IMR-90 (cell line): ENCODE measurements at regions not wholly inside any gene's neighbourhood (a gene's known extent, or its start where the extent isn't known, plus 50 kb on each side); places are given as distances from the start of the nearest gene placed in this dataset.

Experiments
- ATAC-seq: fragments of 200-7000 bp; cut with Tn5 transposase; 2 replicates; pipeline ENCODE4 v1.9.1; 2020; ENCODE audit warnings: low read depth, mild to moderate bottlenecking, moderate library complexity
- BruUV-seq: library from RNA; stranded (reverse); fragments of 400-500 nt; replicated peaks from 2 replicates; lab custom pipeline; 2021; lab: Mats Ljungman, UMichigan
- CTCF ChIA-PET: fragments of 300-600 bp; formaldehyde crosslinking; extraction: SDS; loops from one replicate; lab custom pipeline; 2021; ENCODE audit warnings: antibody characterized with exemption; lab: Yijun Ruan, JAX
- POLR2A ChIA-PET: fragments of 300-600 bp; sonication (Branson Sonifier 250); formaldehyde crosslinking; loops from one replicate; lab custom pipeline; 2022; ENCODE audit warnings: antibody characterized with exemption; ENCODE audit not compliant: unreplicated experiment; lab: Charles Lee
- DNase-seq: peaks from one replicate; pipeline ENCODE4 v3.0.0; 2013
- H2AFZ ChIP-seq: replicated peaks from 2 replicates; pipeline ENCODE3; 2013; ENCODE audit warnings: low read length, mild to moderate bottlenecking; ENCODE audit not compliant: poor library complexity
- H2AK5ac ChIP-seq: 2 replicates; pipeline ENCODE4 v1.6.1; 2013; ENCODE audit warnings: low read depth, low read length, inconsistent platforms
- H2AK9ac ChIP-seq: replicated peaks from 2 replicates; pipeline ENCODE3; 2013; ENCODE audit warnings: mild to moderate bottlenecking, low read depth, low read length, moderate library complexity; ENCODE audit not compliant: poor library complexity
- H2BK120ac ChIP-seq: 2 replicates; pipeline ENCODE4 v1.6.1; 2013; ENCODE audit warnings: low read depth, low read length, inconsistent platforms
- H2BK15ac ChIP-seq: 3 replicates; pipeline ENCODE4 v1.6.1; 2013; ENCODE audit warnings: low read depth, low read length, inconsistent platforms
- H2BK20ac ChIP-seq: 2 replicates; pipeline ENCODE4 v1.6.1; 2013; ENCODE audit warnings: low read depth, mild to moderate bottlenecking, inconsistent platforms, low read length, moderate library complexity
- H2BK5ac ChIP-seq: 2 replicates; pipeline ENCODE4 v1.6.1; 2013; ENCODE audit warnings: mild to moderate bottlenecking, low read depth, low read length, inconsistent platforms; ENCODE audit not compliant: poor library complexity, severe bottlenecking
- H3K14ac ChIP-seq: replicated peaks from 2 replicates; pipeline ENCODE4 v1.6.1; 2013; ENCODE audit warnings: low read depth, low read length, inconsistent platforms
- H3K18ac ChIP-seq: 2 replicates; pipeline ENCODE4 v1.6.1; 2013; ENCODE audit warnings: low read depth, low read length, control low read depth
- H3K23ac ChIP-seq: 2 replicates; pipeline ENCODE4 v1.6.1; 2013; ENCODE audit warnings: low read depth, low read length, inconsistent platforms
- H3K27ac ChIP-seq: 2 replicates; pipeline ENCODE4 v1.5.1; 2013; ENCODE audit warnings: mild to moderate bottlenecking, control low read depth, low read length; ENCODE audit not compliant: insufficient read depth
- H3K27me3 ChIP-seq: 2 replicates; pipeline ENCODE4 v1.6.1; 2013; ENCODE audit warnings: low read length; ENCODE audit not compliant: control insufficient read depth, insufficient read depth
- H3K36me3 ChIP-seq: 2 replicates; pipeline ENCODE4 v1.6.1; 2013; ENCODE audit warnings: low read length, mixed read lengths; ENCODE audit not compliant: control insufficient read depth, insufficient read depth
- H3K4ac ChIP-seq: 2 replicates; pipeline ENCODE4 v1.6.1; 2013; ENCODE audit warnings: low read depth, low read length, inconsistent platforms
- H3K4me1 ChIP-seq: 2 replicates; pipeline ENCODE4 v1.6.1; 2013; ENCODE audit warnings: low read length, mixed read lengths; ENCODE audit not compliant: control insufficient read depth, insufficient read depth
- H3K4me2 ChIP-seq: 2 replicates; pipeline ENCODE4 v1.6.1; 2013; ENCODE audit warnings: low read depth, mild to moderate bottlenecking, control low read depth, low read length, moderate library complexity
- H3K4me3 ChIP-seq: 2 replicates; pipeline ENCODE4 v1.5.1; 2013; ENCODE audit warnings: low read depth, mild to moderate bottlenecking, control low read depth, low read length, moderate library complexity; ENCODE audit not compliant: insufficient read depth
- H3K56ac ChIP-seq: 2 replicates; pipeline ENCODE4 v1.6.1; 2013; ENCODE audit warnings: low read length, inconsistent platforms; ENCODE audit not compliant: insufficient read depth; ENCODE audit errors: extremely low read depth
- H3K79me1 ChIP-seq, 2 experiments: 2 replicates each; pipeline ENCODE4 v1.6.1; 2013; ENCODE audit warnings: low read length in 2 of 2, inconsistent platforms in 1 of 2, low read depth in 1 of 2
- H3K9ac ChIP-seq: 2 replicates; pipeline ENCODE4 v1.6.1; 2013; ENCODE audit warnings: low read depth, low read length, control low read depth
- H3K9me1 ChIP-seq: 2 replicates; pipeline ENCODE4 v1.6.1; 2013; ENCODE audit warnings: low read length, inconsistent platforms; ENCODE audit not compliant: insufficient read depth
- H3K9me3 ChIP-seq: 2 replicates; pipeline ENCODE4 v1.6.1; 2013; ENCODE audit warnings: low read length; ENCODE audit not compliant: control insufficient read depth, insufficient read depth
- H4K20me1 ChIP-seq: 2 replicates; pipeline ENCODE4 v1.6.1; 2013; ENCODE audit warnings: low read length, inconsistent platforms; ENCODE audit not compliant: insufficient read depth
- H4K5ac ChIP-seq: 2 replicates; pipeline ENCODE4 v1.6.1; 2013; ENCODE audit warnings: mild to moderate bottlenecking, low read depth, low read length, control low read depth
- H4K8ac ChIP-seq, 2 experiments: 2 replicates each; pipeline ENCODE4 v1.6.1; 2013; ENCODE audit warnings: low read depth in 2 of 2, low read length in 2 of 2, control low read depth in 1 of 2, inconsistent platforms in 1 of 2
- H4K91ac ChIP-seq: 2 replicates; pipeline ENCODE4 v1.6.1; 2013; ENCODE audit warnings: low read depth, low read length, inconsistent platforms; ENCODE audit not compliant: insufficient read depth
- BHLHE40 ChIP-seq: fragments of 150-350 bp; IDR thresholded peaks from 2 replicates; pipeline ENCODE4 v1.6.1; 2016; ENCODE audit warnings: mild to moderate bottlenecking, low read depth, low read length
- CEBPB ChIP-seq: IDR thresholded peaks from 2 replicates; pipeline ENCODE4 v1.6.1; 2012; ENCODE audit warnings: low read depth, low read length, improper control_type of control experiment
- CHD1 ChIP-seq: IDR thresholded peaks from 2 replicates; pipeline ENCODE4 v1.6.1; 2012; ENCODE audit warnings: low read depth, low read length, improper control_type of control experiment
- FOS ChIP-seq: fragments of 150-350 bp; IDR thresholded peaks from 2 replicates; pipeline ENCODE4 v1.6.1; 2016; ENCODE audit warnings: low read depth, low read length
- MAFK ChIP-seq: IDR thresholded peaks from 2 replicates; pipeline ENCODE4 v1.6.1; 2012; ENCODE audit warnings: low read depth, low read length, improper control_type of control experiment
- MAZ ChIP-seq: IDR thresholded peaks from 2 replicates; pipeline ENCODE4 v1.6.1; 2012; ENCODE audit warnings: low read depth, mild to moderate bottlenecking, low read length, improper control_type of control experiment, moderate library complexity, borderline replicate concordance
- MXI1 ChIP-seq: IDR thresholded peaks from 2 replicates; pipeline ENCODE4 v1.6.1; 2012; ENCODE audit warnings: low read depth, mild to moderate bottlenecking, low read length, moderate library complexity, borderline replicate concordance
- NFE2L2 ChIP-seq: fragments of 150-350 bp; IDR thresholded peaks from 2 replicates; pipeline ENCODE4 v1.6.1; 2016; ENCODE audit warnings: low read depth, mild to moderate bottlenecking, low read length
- POLR2A ChIP-seq: IDR thresholded peaks from 2 replicates; pipeline ENCODE4 v1.6.1; 2012; ENCODE audit warnings: mild to moderate bottlenecking, low read depth, low read length
- RAD21 ChIP-seq: IDR thresholded peaks from 2 replicates; pipeline ENCODE4 v1.6.1; 2012; ENCODE audit warnings: low read length, improper control_type of control experiment
- RCOR1 ChIP-seq: IDR thresholded peaks from 2 replicates; pipeline ENCODE4 v1.6.1; 2012; ENCODE audit warnings: mild to moderate bottlenecking, low read length, improper control_type of control experiment; ENCODE audit not compliant: insufficient replicate concordance
- RFX5 ChIP-seq: IDR thresholded peaks from 2 replicates; pipeline ENCODE4 v1.8.0; 2012; ENCODE audit warnings: low read depth, mild to moderate bottlenecking, low read length, moderate library complexity
- SMC3 ChIP-seq: fragments of 150-350 bp; IDR thresholded peaks from 2 replicates; pipeline ENCODE4 v1.6.1; 2016; ENCODE audit warnings: low read depth, mild to moderate bottlenecking, antibody characterized with exemption, low read length, moderate library complexity
- WGBS, 2 experiments: methylation state at CpG; one replicate each; pipeline versions ENCODE4 v1.1.5 to v1.1.7; 2013; ENCODE audit warnings: missing lambda C conversion rate in 2 of 2; ENCODE audit not compliant: insufficient read length in 1 of 2; ENCODE audit errors: extremely low coverage in 2 of 2; 5-methylcytosine and 5-hydroxymethylcytosine counted together
- dilution Hi-C: fragments of 300-500 bp; cut with HindIII; formaldehyde crosslinking; loops from one replicate; pipeline ENCODE4 v1.14.3; 2018; ENCODE audit warnings: low sequenced_read_pairs; ENCODE audit not compliant: unreplicated experiment
- in situ Hi-C: fragments of 300-500 bp; cut with MboI; formaldehyde crosslinking; loops from 3 replicates; pipeline ENCODE4 v1.14.3; 2019; ENCODE audit warnings: low sequenced_read_pairs, inconsistent platforms, mixed read lengths
- intact Hi-C: fragments of 100-400 bp; cut with micrococcal nuclease; formaldehyde crosslinking; loops from 2 replicates; pipeline ENCODE4 v1.10.0; 2022
- TF ChIP-seq, protein P1 (sequence below): conservative IDR thresholded peaks from 2 replicates; pipeline ENCODE4 v1.5.1; 2012; ENCODE audit warnings: mild to moderate bottlenecking, low read depth, low read length, improper control_type of control experiment
- TF ChIP-seq, protein P2 (sequence below): fragments of 150-350 bp; IDR thresholded peaks from 2 replicates; pipeline ENCODE4 v1.6.1; 2017; ENCODE audit warnings: mild to moderate bottlenecking, antibody characterized with exemption, low read length, low read depth
- TF ChIP-seq, protein P3 (sequence below): fragments of 150-350 bp; IDR thresholded peaks from 2 replicates; pipeline ENCODE4 v1.6.1; 2016; ENCODE audit warnings: low read depth, mild to moderate bottlenecking, low read length, moderate library complexity, borderline replicate concordance

DNA sequence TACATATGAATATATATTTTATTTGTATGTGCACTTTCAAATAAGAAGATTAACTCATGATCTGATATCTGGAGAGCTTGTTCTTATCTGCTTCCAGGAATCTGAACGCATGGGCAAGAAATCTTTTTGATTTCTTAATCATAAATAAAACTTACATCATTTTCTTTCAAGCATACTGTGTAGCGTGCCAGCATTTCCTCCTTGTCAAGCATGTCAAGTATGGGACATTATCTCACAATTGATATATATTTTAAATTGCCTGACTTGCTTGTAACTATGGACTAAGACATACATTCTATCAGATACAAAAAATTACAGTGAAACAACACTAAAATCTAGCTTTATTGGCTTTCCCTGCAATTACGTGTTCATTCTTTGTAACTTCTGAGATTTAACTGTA, 1128.2 kb downstream of the PLA2G4A start:
- POLR2A ChIA-PET: no interaction called here
- Histone ChIP-seq H3K9ac (no peak overlapping the region), H3K9me3 (peaks cover 3% of the 10 kb centered on the region; the same call in 1 of the 2 replicates), H3K4me3 (no peak overlapping the region), H3K9me1 (no peaks in the 10 kb centered on the region), H2AK5ac (no peak overlapping the region), H4K8ac (no peak overlapping the region), H4K5ac (no peak overlapping the region), H3K23ac (no peak overlapping the region), H3K56ac (no peak overlapping the region), H2AFZ (no peak overlapping the region), H3K14ac (no peak overlapping the region), H2BK20ac (no peak overlapping the region), H2BK5ac (no peak overlapping the region), H3K36me3 (no peaks in the 10 kb centered on the region), H3K27ac (no peak overlapping the region), H3K79me1 (no peaks in the 10 kb centered on the region), H4K91ac (no peak overlapping the region), H4K20me1 (no peaks in the 10 kb centered on the region), H3K4me1 (no peaks in the 10 kb centered on the region), H2BK15ac (no peak overlapping the region), H3K18ac (no peak overlapping the region), H2BK120ac (no peak overlapping the region), H3K4me2 (no peak overlapping the region), H2AK9ac (no peak overlapping the region), H3K27me3 (no peaks in the 10 kb centered on the region), H3K4ac (no peak overlapping the region)
- TF ChIP-seq SMC3: no peak
- no peak for TF ChIP-seq MAFK
- no peak for TF ChIP-seq RCOR1
- no peak for TF ChIP-seq MAZ
- TF ChIP-seq CEBPB: no peak
- TF ChIP-seq, protein P1, sequence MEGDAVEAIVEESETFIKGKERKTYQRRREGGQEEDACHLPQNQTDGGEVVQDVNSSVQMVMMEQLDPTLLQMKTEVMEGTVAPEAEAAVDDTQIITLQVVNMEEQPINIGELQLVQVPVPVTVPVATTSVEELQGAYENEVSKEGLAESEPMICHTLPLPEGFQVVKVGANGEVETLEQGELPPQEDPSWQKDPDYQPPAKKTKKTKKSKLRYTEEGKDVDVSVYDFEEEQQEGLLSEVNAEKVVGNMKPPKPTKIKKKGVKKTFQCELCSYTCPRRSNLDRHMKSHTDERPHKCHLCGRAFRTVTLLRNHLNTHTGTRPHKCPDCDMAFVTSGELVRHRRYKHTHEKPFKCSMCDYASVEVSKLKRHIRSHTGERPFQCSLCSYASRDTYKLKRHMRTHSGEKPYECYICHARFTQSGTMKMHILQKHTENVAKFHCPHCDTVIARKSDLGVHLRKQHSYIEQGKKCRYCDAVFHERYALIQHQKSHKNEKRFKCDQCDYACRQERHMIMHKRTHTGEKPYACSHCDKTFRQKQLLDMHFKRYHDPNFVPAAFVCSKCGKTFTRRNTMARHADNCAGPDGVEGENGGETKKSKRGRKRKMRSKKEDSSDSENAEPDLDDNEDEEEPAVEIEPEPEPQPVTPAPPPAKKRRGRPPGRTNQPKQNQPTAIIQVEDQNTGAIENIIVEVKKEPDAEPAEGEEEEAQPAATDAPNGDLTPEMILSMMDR: no peak
- TF ChIP-seq MXI1: no peak
- no peak for TF ChIP-seq FOS
- no peak for TF ChIP-seq BHLHE40
- no peak for TF ChIP-seq RAD21
- TF ChIP-seq POLR2A: no peak
- no peak for TF ChIP-seq NFE2L2
- TF ChIP-seq, protein P2, sequence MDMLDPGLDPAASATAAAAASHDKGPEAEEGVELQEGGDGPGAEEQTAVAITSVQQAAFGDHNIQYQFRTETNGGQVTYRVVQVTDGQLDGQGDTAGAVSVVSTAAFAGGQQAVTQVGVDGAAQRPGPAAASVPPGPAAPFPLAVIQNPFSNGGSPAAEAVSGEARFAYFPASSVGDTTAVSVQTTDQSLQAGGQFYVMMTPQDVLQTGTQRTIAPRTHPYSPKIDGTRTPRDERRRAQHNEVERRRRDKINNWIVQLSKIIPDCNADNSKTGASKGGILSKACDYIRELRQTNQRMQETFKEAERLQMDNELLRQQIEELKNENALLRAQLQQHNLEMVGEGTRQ: no peak
- no peak for TF ChIP-seq RFX5
- no peak for TF ChIP-seq CHD1
- TF ChIP-seq, protein P3, sequence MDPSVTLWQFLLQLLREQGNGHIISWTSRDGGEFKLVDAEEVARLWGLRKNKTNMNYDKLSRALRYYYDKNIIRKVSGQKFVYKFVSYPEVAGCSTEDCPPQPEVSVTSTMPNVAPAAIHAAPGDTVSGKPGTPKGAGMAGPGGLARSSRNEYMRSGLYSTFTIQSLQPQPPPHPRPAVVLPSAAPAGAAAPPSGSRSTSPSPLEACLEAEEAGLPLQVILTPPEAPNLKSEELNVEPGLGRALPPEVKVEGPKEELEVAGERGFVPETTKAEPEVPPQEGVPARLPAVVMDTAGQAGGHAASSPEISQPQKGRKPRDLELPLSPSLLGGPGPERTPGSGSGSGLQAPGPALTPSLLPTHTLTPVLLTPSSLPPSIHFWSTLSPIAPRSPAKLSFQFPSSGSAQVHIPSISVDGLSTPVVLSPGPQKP: no peak
- dilution Hi-C loops (no loop called here), intact Hi-C loops (no loop called here), in situ Hi-C loops (no loop called here)
- CTCF ChIA-PET: no interaction called here
- no TSS peak for BruUV-seq
- DNase-seq (no peak), ATAC-seq (no peak)
- WGBS, 2 experiments: no CpG with 5 or more reads among the region's 3 CpGs
